IPS-NIHi11 (cell line): ENCODE measurements at regions not wholly inside any gene's neighbourhood (a gene's known extent, or its start where the extent isn't known, plus 50 kb on each side); places are given as distances from the start of the nearest gene placed in this dataset.

Source experiments
- DNase-seq: peaks from one replicate; pipeline ENCODE4 v3.0.0; 2012; ENCODE audit warnings: mixed read lengths, low spot score

DNA sequence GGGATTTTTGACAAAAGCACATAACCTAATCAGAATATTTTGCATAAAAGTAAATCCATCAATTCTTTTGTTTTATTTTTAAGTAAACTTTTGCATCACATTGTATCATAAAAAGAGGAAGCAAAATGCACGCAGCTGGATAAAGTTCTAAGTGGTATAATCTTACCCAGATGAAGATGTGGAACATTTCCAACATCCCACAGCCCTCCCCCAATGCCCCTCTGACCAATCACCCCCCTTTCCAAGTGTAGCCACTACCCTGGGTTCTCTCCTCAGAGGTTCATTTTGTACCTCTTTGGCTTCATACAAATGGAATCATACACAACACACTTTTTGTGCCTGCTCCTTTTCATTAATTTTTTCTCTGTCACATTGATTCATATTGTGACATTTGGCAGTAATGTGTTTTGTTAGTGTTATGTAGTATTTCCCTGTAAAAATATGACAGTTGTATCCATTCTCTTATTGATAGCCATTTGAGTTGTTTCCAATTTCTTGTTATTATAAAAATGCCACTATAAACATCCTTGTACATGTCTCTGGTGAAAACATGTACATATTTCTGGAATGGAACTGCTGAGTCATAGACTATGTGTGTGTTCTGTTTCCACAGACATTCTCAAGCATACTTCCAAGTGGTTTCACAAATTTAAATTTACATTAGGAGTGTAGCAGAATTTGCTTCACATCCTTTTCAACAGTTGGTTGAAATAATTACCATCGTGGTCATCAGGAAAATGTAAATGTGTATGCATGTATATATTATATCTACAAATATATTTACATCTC, 92.9 kb upstream of the SYNDIG1 start:
- no peak for DNase-seq

DNA sequence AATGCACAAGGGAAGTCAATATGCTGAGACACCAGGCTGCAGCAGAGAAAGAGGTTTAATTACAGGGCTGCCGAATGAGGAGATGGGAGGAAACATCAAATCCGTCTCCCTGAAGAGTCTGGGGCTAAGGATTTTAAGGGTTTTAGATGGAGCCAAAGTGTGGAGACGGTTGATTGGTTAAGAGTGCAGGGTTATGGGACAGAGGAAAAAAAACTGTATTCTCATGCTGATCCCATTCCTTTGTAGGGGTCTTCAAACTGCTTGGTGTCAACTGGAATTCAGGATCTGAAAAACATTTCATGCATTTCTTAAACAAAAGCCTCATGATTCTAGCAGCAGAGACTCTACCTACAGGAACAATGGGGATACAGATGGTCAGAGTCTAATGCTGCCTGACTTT, 96.1 kb upstream of the SYNDIG1 start:
- no peak for DNase-seq

- no peak for DNase-seq
Observed at GRCh38 chr20:24370911-24371695, 98.3 kb upstream of the SYNDIG1 start.

- no peak for DNase-seq
Observed at GRCh38 chr20:24370249-24370648, 99.2 kb upstream of the SYNDIG1 start.

DNA sequence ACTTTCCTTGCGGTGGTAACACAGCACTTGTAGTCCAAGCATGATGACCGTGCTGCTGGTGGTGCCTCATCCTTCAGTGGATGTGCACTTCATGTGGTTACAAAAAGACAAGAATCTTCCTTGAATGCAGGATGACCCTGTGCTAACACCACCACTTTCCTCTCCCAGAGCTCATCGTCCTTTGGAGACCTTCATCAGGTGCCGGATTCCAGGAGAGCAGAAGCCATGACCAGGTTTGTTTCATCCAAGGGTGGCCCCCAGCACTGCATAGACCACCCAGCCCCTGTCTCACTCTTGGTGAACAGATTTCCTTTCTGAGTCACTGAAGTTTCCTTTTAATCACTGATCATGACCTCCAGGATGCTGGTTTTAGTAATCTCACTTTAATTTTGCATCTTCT, 101.2 kb upstream of the SYNDIG1 start:
- DNase-seq = no peak

DNA sequence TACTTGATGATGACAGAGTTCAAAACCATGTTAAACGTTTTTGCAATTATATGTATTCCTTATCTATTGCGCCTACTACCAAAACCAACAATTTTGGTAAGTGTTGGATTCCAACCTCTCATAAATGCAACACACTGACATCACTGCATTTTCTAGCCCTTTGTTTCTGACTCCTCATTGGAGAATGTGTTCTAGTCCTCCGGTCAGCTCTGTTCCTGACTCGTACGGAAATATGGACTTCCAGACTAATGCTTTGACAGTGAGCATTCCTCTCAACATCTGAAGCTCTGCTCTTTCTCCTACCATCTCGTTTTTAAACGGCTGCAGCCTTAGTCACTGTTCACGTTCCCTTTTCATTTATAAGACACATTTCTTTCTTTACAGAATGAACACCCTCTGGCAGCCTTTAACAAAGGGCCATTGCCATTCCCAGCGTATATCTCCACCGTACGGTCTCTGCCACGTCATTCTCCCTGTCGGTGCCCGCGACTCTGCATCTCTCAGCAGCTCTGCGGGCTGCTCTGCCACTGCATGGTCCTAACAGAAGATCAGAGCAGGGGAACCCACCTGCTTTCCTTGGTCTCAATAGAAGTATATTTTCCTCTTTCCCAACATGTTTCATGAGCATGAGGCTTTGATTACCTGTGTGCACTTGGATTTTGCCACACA, 103.0 kb upstream of the SYNDIG1 start:
- DNase-seq = no peak

- no peak for DNase-seq
Observed at GRCh38 chr20:24365670-24366069, 103.8 kb upstream of the SYNDIG1 start.

- no peak for DNase-seq
Observed at GRCh38 chr20:24364482-24364881, 104.9 kb upstream of the SYNDIG1 start.

- DNase-seq = no peak
Observed at GRCh38 chr20:24363031-24363430, 106.4 kb upstream of the SYNDIG1 start.

DNA sequence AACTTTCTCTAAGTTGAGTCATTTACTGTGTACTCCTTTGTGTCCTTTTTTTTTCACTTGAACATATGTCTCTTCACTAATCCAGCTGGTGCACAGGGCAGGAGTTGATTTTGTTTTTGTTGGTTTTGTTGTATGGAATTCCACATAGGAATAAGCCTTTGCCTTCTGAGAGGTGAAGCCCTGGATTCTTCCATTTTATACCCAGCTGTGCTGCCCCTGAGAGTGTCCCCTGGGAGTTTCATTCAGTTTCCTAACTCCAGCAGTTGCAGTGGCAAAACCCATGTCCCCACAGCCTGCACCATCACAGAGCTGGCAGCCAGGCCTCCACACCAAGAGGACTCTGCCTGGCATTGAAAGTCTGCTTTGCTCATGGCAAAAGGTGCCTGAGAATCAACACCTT, 107.3 kb upstream of the SYNDIG1 start:
- DNase-seq = no peak

GRCh38 chr20:24361541-24361940, 107.9 kb upstream of the SYNDIG1 start:
- no peak for DNase-seq

DNA sequence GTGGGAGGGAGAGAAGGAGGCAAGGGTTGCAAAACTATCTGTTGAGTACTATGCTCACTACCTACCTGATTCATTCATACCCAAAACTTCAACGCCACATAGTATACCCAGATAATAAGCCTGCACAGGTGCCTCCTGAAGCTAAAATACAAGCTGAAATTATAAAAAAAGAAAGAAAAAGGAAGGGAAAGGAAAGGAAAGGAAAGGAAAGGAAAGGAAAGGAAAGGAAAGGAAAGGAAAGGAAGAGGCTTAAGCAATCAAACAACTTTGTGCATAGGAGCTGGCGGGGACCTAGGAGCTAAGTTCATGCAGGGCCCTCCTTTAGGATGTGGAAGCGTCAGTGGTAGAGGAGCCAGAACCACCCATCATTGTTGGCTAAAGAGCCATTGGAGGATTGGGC, 108.9 kb upstream of the SYNDIG1 start:
- DNase-seq = no peak

- no peak for DNase-seq
Observed at GRCh38 chr20:24359321-24360027, 110.0 kb upstream of the SYNDIG1 start.

GRCh38 chr20:24357931-24358330, 111.5 kb upstream of the SYNDIG1 start:
- no peak for DNase-seq

DNA sequence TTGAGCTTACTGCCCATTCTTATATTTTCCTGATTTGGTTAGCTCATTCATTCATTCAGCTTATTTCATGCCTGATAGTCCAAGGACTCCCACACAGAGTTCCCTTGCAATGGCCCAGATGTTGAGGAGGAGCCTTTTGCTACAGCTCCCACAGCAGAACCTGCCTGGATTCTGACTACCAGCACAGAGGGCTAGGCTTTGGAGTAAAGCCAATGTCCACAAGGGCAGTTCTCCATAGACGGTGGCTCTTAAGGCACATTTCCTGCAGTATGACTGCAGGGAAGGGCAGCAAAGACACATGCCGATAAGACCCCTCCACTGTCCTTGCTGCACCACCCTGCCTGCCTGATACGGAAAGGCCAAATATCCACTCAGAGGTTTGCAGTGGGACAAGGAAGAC, 112.3 kb upstream of the SYNDIG1 start:
- no peak for DNase-seq

DNA sequence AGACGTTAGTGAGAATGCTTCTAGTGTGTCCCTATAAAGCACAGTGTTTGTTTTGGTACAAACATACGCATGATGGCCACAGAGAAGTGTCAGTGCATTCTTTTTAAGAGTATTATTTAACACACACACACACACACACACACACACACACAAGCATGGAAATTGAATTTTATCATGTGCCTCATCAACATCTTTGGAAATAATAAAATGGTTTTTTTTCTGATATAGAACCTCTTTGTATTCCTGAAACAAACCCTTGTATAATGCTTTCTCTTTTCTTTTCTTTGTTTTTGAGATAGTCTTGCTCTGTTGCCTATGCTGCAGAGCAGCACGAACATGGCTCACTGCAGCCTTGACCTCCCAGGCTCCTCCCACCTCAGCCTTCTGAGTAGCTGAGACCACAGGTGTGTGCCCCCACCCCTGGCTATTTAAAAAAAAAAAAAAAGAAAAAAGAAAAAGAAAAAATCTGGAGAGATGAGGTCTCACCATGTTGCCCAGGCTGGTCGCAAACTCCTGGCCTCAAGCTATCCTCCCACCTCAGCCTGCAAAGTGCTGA, 116.2 kb upstream of the SYNDIG1 start:
- no peak for DNase-seq

GRCh38 chr20:24350923-24351368, 118.5 kb upstream of the SYNDIG1 start:
- DNase-seq = no peak

DNA sequence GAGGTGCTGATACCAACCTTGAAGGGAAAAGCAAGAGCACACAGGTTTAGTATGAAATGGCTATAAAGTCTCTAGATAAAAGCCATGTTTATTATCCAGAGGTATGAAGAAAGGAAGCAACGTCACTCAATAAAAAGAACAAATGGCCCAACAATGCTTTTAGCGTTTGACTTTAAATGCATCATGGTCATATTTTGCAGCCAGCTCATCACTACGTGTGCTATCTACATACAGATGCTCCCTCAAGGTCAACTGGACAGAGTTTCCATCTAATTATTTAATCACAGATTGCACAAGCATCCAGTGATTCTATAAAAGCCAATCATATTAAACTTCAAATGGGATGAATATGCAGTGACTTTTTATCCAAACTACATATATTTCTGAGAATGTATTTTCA, 127.6 kb upstream of the SYNDIG1 start:
- DNase-seq = no peak

GRCh38 chr20:24340933-24341332, 128.5 kb upstream of the SYNDIG1 start:
- no peak for DNase-seq

DNA sequence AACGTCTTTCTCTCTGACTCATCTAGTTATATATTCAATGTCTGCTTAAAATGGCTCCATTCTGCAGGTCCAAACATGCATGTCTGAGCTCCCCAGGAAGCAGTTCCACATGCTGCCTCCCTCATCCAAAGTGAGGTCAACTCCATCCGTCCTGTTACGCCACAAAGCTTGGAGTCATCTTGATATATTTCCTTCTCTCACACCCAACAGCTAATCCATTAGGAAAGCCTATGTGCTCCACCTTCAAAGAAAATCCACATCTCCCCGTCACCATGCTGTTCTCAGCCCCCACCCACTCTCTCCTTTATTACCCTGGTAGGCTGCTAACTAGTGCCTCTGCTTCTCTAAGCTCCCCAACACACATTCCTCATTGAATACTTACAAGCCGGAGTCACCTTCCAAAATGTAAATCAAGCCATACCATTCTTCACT, 130.2 kb upstream of the SYNDIG1 start:
- no peak for DNase-seq

- DNase-seq = no peak
Observed at GRCh38 chr20:24337551-24337950, 131.9 kb upstream of the SYNDIG1 start.

- DNase-seq = no peak
Observed at GRCh38 chr20:24337069-24337468, 132.4 kb upstream of the SYNDIG1 start.
